RWPE1 (cell line): ENCODE measurements at regions not wholly inside any gene's neighbourhood (a gene's known extent, or its start where the extent isn't known, plus 50 kb on each side); places are given as distances from the start of the nearest gene placed in this dataset.

Source experiments
- CTCF ChIA-PET: fragments of 350-600 bp; sonication (Branson Sonifier 250); formaldehyde crosslinking; extraction: SDS; loops from one replicate; lab custom pipeline; 2021; lab: Yijun Ruan, JAX
- POLR2A ChIA-PET: fragments of 400-600 bp; formaldehyde crosslinking; extraction: SDS; loops from one replicate; lab custom pipeline; 2020; ENCODE audit warnings: antibody characterized with exemption; ENCODE audit not compliant: low non-redundant PET; lab: Yijun Ruan, JAX
- DNase-seq: peaks from one replicate; pipeline ENCODE4 v3.0.0; 2012; ENCODE audit warnings: low spot score
- H3K27ac ChIP-seq: fragments of 450-650 bp; 2 replicates; pipeline ENCODE4 v1.5.1; 2017
- CTCF ChIP-seq: fragments of 450-650 bp; conservative IDR thresholded peaks from 2 replicates; pipeline ENCODE4 v1.5.1; 2017; ENCODE audit warnings: low read depth, mild to moderate bottlenecking

DNA sequence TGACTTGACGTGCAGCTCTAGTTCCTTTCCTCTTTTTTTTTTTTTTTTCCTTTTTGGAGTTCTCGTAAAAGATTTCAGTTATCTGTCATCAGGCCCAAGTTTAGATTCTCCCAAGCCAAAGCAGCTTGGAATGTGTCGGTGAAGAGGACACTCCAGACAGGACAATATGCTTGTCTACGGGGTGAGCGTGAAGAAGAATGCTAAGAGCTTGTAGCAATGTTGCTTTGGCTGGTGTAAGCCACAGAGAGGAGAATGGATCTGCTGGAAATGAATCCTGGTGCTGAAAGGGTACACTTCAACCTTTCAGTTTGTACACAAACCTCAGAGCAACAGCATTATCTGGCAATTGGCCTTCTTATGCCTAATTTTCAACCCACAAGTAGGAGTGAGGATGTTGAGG, 92.4 kb downstream of the ISL1 start:
- no peak for DNase-seq
- CTCF ChIA-PET, result no interaction called here
- no peak for TF ChIP-seq CTCF

GRCh38 chr5:51476431-51476830, 93.2 kb downstream of the ISL1 start:
- H3K27ac ChIP-seq, result no peak overlapping the region
- POLR2A ChIA-PET, result no interaction called here
- no peak for DNase-seq
- TF ChIP-seq CTCF, result no peak
- CTCF ChIA-PET, result no interaction called here

More for the DNA sequence above, 92.4 kb downstream of the ISL1 start:
- POLR2A ChIA-PET, result interaction anchor here (0.6 kb wide), 1 partner anchor 507 kb away, joined by 3 read pairs; no protein-coding TSS in a partner anchor
- no peak overlapping the region for H3K27ac ChIP-seq

DNA sequence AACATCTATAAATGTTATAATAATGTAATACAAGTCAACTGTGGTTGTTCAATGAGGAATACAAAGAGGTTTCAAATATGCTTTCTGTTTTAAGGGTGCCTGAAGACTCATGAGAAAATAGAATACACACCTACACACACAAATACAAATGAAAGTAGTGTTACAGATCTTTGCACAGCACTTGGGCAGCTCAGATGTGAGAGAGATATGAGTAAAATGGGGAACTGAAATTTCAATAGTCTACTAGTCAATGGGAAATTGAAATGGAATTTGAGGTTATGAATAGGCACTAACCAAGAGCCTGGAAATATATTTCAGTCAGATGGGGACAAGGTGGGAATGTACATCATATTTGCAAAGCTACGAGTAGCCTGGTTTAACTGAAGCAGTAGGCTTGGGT, 96.6 kb downstream of the ISL1 start:
- TF ChIP-seq CTCF, result no peak
- POLR2A ChIA-PET, result no interaction called here
- no peak for DNase-seq
- CTCF ChIA-PET, result no interaction called here
- H3K27ac ChIP-seq, result no peak overlapping the region

DNA sequence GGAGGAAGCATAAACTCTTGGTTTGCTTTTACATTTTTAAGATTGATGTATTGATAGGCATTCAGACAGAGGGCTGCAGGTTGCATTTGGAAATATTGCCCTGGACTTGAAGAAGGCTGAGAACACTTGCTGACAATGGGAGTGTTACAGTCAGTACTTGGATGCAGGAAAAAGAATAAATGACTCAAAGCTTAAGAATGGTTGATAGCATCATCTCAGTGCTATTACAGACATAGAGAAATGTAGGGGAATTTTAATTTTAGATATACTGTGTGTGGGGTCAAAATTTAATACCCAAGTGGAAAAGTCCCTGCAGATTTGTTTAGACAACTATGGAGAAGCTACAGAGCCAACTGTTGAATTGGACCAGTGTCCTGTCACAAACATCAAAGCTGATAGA, 101.1 kb downstream of the ISL1 start:
- CTCF ChIA-PET, result interaction anchor here (0.6 to 0.9 kb wide), 3 partner anchors 13 to 477 kb away, joined by 3 to 4 read pairs (median 3); no protein-coding TSS in a partner anchor

DNA sequence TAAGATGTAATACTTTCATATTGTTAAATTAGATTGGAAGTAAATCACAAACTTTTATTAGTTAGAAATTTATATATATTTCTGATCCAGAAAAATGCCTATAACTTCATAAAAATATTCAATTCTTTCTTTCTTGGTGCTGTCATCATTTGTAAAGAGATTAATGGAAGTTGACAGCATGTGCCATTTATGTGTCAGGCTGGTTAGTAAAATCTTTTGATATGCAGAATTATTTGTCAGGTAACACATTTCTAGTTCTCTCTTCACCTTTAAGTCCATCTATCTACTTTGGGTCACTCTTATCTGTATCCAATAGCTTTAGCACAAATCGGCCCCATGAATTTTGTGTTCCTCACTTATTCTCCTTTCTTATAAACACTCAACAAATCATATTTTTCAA, 102.9 kb downstream of the ISL1 start:
- H3K27ac ChIP-seq, result no peak overlapping the region
- ChIA-PET CTCF (no interaction called here), POLR2A (no interaction called here)
- no peak for DNase-seq
- TF ChIP-seq CTCF, result no peak

More for the DNA sequence above, 101.1 kb downstream of the ISL1 start:
- DNase-seq, result no peak
- H3K27ac ChIP-seq, result no peak overlapping the region
- no peak for TF ChIP-seq CTCF
- POLR2A ChIA-PET, result no interaction called here

- CTCF ChIA-PET, result no interaction called here
- H3K27ac ChIP-seq, result no peak overlapping the region
- no peak for DNase-seq
- TF ChIP-seq CTCF, result no peak
- POLR2A ChIA-PET, result no interaction called here
Observed at GRCh38 chr5:51487952-51488351, 104.7 kb downstream of the ISL1 start.
